ENCODE measurements at regions not wholly inside any gene's neighbourhood (a gene's known extent, or its start where the extent isn't known, plus 50 kb on each side); places are given as distances from the start of the nearest gene placed in this dataset.

DNA sequence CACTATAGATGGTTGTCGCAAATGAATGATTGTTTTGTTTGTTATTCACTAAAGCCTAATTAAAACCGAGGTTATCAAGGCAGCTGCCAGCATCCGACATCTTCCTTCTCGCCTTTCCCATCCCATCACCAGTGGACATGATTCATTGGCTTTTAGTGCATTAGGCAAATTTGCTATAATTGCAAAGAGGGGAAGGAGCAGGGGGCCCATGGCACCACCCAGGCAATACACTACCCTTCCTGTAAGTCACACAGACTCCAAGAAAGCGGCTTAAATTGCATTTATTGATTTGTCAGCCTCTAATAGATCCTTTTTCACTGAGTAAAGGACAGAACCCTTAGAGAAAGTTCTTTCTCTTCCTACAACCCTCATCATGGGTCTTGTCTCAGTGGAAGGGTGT is 169.2 kb upstream of the NCAM1 start:
- no peak overlapping the region for H3K9ac ChIP-seq (ENCODE audit: low read length)
- no peaks in the 10 kb centered on the region for H3K9me3 ChIP-seq (ENCODE audit: control insufficient read depth, insufficient read depth, low read depth, low read length)
- H3K36me3 ChIP-seq (ENCODE audit: control insufficient read depth, insufficient read depth, low read length): no peaks in the 10 kb centered on the region
- peaks cover 14% of the 10 kb centered on the region for H3K4me1 ChIP-seq (ENCODE audit: control insufficient read depth, insufficient read depth, low read length)
- H3K27ac ChIP-seq (ENCODE audit: low read depth, low read length): no peak overlapping the region
- no peaks in the 10 kb centered on the region for H3K27me3 ChIP-seq (ENCODE audit: control insufficient read depth, insufficient read depth, low read length)
- no peak overlapping the region for H3K4me3 ChIP-seq (ENCODE audit: low read depth, low read length)

DNA sequence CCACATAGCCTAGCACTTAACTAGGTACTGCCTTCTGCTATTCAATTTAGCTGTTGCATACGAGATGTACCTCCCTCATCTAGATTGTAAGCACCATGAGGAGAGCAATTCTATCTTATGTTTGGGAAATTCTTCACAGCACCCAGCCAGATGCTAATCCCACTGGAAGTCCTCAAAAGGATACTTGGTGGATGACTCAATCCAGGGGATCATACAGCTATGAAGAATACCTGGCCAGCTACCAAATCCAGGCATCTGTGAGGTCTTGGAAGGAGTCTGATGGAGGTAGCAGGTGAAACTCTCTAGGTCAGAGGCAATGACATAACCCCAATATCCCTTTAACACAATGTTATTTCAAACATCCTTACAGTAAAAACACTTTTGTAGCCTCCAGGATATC is 167.8 kb upstream of the NCAM1 start:
- H3K27me3 ChIP-seq (ENCODE audit: control insufficient read depth, insufficient read depth, low read length): no peaks in the 10 kb centered on the region
- H3K4me3 ChIP-seq (ENCODE audit: low read depth, low read length): no peak overlapping the region
- H3K36me3 ChIP-seq (ENCODE audit: control insufficient read depth, insufficient read depth, low read length): no peaks in the 10 kb centered on the region
- no peaks in the 10 kb centered on the region for H3K9me3 ChIP-seq (ENCODE audit: control insufficient read depth, insufficient read depth, low read depth, low read length)
- H3K9ac ChIP-seq (ENCODE audit: low read length): no peak overlapping the region
- H3K4me1 ChIP-seq (ENCODE audit: control insufficient read depth, insufficient read depth, low read length): peaks cover 27% of the 10 kb centered on the region
- H3K27ac ChIP-seq (ENCODE audit: low read depth, low read length): no peak overlapping the region

DNA sequence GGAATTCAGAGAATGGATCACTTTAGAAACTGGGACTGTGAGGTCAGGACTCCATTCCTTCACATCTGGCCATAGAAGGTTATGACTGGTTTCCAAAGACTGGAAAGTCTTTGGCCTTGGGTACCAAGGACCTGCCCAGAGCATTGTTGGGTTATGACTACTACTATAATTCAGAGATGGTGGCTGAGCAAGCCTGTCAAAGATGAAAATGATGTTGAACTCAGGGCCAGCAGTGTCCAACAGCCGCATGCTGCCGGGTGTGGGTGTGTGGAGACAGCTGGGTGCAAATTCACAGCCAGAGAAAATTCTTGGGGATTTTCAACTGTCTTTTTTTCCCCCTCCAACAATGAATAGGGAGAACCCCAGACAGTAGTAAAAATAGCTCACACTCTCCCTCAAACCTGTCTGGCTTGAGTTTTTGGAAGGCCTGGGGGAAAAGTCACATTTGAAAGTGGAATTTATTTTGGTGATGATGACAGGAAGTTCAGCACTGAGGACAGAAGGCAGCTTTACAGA is 166.8 kb upstream of the NCAM1 start:
- H3K9me3 ChIP-seq (ENCODE audit: control insufficient read depth, insufficient read depth, low read depth, low read length): no peaks in the 10 kb centered on the region
- no peaks in the 10 kb centered on the region for H3K36me3 ChIP-seq (ENCODE audit: control insufficient read depth, insufficient read depth, low read length)
- no peaks in the 10 kb centered on the region for H3K27me3 ChIP-seq (ENCODE audit: control insufficient read depth, insufficient read depth, low read length)
- no peak overlapping the region for H3K4me3 ChIP-seq (ENCODE audit: low read depth, low read length)
- H3K9ac ChIP-seq (ENCODE audit: low read length): no peak overlapping the region
- H3K27ac ChIP-seq (ENCODE audit: low read depth, low read length): no peak overlapping the region
- peaks cover 27% of the 10 kb centered on the region for H3K4me1 ChIP-seq (ENCODE audit: control insufficient read depth, insufficient read depth, low read length)

DNA sequence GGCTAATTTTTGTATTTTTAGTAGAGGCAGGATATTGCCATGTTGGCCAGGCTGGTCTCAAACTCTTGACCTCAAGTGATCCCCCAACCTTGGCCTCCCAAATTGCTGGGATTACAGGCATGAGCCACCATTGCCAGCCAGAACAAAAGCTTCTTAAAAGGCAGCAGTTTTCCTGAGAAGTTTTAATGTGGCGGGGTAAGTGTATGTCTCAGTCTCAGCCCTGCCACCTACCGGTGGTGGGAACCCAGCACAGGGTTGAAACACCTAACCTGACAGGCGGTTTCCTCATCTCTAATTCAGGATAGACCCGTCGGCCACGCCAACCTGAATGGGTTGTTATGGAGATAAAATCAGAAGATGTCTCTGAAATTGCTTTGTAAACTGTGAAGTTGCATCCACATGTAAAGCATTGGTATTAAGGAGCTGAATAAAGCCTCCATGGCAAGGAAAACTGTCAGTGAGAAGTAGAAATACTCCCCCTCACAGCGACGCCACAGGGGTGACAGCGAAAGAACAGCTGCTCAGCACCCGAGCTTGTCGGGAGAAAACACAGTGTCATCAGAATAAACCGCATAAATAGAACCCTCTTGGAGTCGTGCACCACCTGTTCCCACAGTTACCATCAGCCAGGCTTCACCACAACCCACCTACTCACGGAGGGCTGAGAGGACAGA is 165.9 kb upstream of the NCAM1 start:
- Histone ChIP-seq H3K4me3 (ENCODE audit: low read depth, low read length) (no peak overlapping the region), H3K36me3 (ENCODE audit: control insufficient read depth, insufficient read depth, low read length) (no peaks in the 10 kb centered on the region), H3K9me3 (ENCODE audit: control insufficient read depth, insufficient read depth, low read depth, low read length) (no peaks in the 10 kb centered on the region), H3K4me1 (ENCODE audit: control insufficient read depth, insufficient read depth, low read length) (peaks cover 27% of the 10 kb centered on the region), H3K27me3 (ENCODE audit: control insufficient read depth, insufficient read depth, low read length) (no peaks in the 10 kb centered on the region), H3K9ac (ENCODE audit: low read length) (no peak overlapping the region), H3K27ac (ENCODE audit: low read depth, low read length) (no peak overlapping the region)

DNA sequence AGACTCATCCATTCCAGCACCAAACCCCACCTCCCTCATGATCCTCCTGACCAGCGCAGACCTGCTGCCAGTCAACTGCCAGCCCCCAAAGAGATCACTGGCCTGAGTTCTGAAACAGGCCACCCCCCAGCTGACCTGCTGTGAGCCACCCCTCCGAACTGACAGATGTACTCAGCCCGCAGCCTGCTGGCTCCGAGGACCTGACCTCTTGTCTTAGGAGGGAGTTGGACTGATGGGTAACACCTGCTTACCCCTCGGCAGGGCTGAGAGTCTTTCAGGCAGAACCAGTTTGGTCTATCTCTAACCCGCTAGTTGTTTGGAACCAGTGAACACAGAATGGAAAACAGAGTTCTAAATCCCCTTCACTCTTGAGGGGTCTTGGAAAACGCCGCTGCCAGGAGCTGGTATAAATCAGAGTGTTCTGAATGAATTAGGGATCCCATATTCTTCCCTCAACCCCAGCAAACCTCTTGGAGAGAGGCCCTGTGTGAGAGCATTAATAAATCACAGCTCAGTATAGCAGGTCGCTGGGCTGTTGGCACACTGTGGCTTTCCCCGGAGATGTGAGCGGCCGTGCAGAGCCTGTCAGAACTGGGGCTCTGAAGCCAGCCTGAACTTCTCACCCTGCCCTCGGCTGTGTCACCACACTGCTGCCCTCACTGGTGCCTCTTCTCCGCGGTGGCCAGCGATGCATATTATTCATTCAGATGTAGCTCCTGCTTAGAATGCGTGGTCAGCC is 165.1 kb upstream of the NCAM1 start:
- Histone ChIP-seq H3K36me3 (ENCODE audit: control insufficient read depth, insufficient read depth, low read length) (no peaks in the 10 kb centered on the region), H3K27me3 (ENCODE audit: control insufficient read depth, insufficient read depth, low read length) (no peaks in the 10 kb centered on the region), H3K27ac (ENCODE audit: low read depth, low read length) (no peak overlapping the region), H3K4me3 (ENCODE audit: low read depth, low read length) (no peak overlapping the region), H3K9ac (ENCODE audit: low read length) (no peak overlapping the region), H3K9me3 (ENCODE audit: control insufficient read depth, insufficient read depth, low read depth, low read length) (no peaks in the 10 kb centered on the region), H3K4me1 (ENCODE audit: control insufficient read depth, insufficient read depth, low read length) (peaks cover 27% of the 10 kb centered on the region)

DNA sequence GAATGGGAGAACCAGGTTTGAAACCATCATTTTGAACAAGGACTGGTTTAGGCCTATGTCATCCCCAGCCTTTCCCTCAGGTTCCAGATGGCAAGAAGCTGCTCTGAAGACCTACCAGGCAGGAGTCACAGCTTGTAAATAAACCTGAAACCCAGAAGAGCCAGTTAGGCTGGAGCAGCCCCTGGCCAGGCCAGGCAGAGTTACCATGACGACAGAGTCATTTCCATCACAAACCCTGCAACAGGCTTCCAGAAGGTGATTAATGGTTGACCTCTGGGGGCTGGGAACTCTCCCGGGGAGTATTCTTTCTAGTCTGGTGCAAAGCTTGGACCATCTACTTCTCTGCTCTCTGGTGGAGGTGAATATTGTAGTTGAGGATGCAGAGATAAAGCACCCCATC is 164.1 kb upstream of the NCAM1 start:
- H3K27ac ChIP-seq (ENCODE audit: low read depth, low read length): peak overlapping the region; percentile 5; the same call in 1 of the 2 replicates
- H3K9ac ChIP-seq (ENCODE audit: low read length): no peak overlapping the region
- no peaks in the 10 kb centered on the region for H3K36me3 ChIP-seq (ENCODE audit: control insufficient read depth, insufficient read depth, low read length)

DNA sequence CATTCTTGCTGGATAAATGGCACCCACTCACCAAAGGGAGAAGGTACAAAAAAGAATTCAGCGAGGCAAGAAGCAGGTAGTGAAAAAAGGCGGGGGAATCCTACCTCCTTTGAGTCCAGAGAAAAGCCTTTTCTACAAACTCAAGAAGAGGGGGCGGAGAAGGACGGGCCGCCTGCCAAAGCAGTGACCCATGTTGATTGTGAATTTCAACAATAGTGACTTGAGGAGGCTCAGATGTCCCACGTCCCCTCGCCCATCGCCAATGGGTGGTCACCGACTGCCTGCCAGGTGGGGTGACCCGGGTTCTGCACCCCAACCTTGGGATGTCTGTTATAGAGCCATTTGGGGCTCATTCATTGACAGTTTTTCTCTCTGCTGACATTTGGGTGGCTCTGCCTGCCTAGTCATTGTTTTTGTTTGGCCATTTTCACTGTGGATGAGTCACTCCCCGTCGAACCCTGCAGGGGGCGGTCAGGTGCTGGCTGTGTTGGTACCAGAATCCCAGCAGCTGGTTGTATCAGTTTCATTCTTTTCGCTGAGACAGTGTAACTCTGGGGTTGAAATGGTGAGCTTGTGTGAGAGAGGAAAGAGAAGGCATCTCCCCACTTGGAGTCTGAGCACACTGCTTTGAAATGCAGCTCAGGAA is 163.4 kb upstream of the NCAM1 start:
- no peaks in the 10 kb centered on the region for H3K27me3 ChIP-seq (ENCODE audit: control insufficient read depth, insufficient read depth, low read length)
- H3K9ac ChIP-seq (ENCODE audit: low read length): no peak overlapping the region
- no peaks in the 10 kb centered on the region for H3K9me3 ChIP-seq (ENCODE audit: control insufficient read depth, insufficient read depth, low read depth, low read length)
- no peak overlapping the region for H3K4me3 ChIP-seq (ENCODE audit: low read depth, low read length)
- no peaks in the 10 kb centered on the region for H3K36me3 ChIP-seq (ENCODE audit: control insufficient read depth, insufficient read depth, low read length)
- H3K4me1 ChIP-seq (ENCODE audit: control insufficient read depth, insufficient read depth, low read length): peaks cover 27% of the 10 kb centered on the region
- H3K27ac ChIP-seq (ENCODE audit: low read depth, low read length): peak overlapping the region; percentile 5

More for the DNA sequence above, 164.1 kb upstream of the NCAM1 start:
- H3K4me1 ChIP-seq (ENCODE audit: control insufficient read depth, insufficient read depth, low read length): peaks cover 27% of the 10 kb centered on the region
- H3K27me3 ChIP-seq (ENCODE audit: control insufficient read depth, insufficient read depth, low read length): no peaks in the 10 kb centered on the region
- no peak overlapping the region for H3K4me3 ChIP-seq (ENCODE audit: low read depth, low read length)
- H3K9me3 ChIP-seq (ENCODE audit: control insufficient read depth, insufficient read depth, low read depth, low read length): no peaks in the 10 kb centered on the region

DNA sequence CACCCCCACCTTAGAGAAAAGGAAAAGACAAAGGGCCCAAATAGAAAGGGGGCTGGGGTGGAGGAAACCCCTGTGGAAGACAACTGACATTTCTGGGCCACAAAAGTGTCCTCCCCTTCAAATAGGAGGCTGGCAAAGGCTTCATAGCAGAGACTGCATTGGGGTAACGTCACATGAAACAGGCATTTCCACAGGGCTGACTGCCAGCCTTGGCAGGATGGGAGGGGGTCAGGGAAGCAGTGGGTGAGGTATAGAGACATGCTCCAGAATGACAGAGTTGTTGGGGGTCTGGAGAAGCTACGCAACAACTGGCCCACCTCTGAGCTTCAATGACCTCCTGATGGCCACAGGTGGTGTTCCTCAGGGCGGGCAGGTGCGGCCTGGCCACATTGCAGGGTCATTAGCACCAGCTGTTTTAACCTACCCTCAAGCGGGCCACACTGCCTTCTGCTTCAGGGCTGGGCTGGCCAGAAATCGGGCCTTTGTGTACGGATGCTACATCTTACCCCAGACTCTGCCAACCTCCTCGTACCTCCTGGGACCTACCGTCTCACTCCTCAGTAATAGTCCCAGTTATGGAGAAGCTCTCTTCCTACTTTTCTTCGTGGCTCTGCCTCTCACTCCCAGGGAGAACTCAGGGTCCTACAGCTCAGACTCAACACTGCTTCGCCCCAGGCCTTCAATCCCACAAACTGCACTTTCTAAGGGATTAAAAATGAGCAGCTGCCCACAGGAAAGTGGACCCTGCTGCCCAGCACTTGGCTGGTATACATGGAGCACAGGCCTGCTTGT is 160.0 kb upstream of the NCAM1 start:
- Histone ChIP-seq H3K4me3 (ENCODE audit: low read depth, low read length) (no peak overlapping the region), H3K36me3 (ENCODE audit: control insufficient read depth, insufficient read depth, low read length) (no peaks in the 10 kb centered on the region), H3K9ac (ENCODE audit: low read length) (no peak overlapping the region), H3K9me3 (ENCODE audit: control insufficient read depth, insufficient read depth, low read depth, low read length) (no peaks in the 10 kb centered on the region), H3K27me3 (ENCODE audit: control insufficient read depth, insufficient read depth, low read length) (no peaks in the 10 kb centered on the region), H3K4me1 (ENCODE audit: control insufficient read depth, insufficient read depth, low read length) (peaks cover 31% of the 10 kb centered on the region), H3K27ac (ENCODE audit: low read depth, low read length) (no peak overlapping the region)

DNA sequence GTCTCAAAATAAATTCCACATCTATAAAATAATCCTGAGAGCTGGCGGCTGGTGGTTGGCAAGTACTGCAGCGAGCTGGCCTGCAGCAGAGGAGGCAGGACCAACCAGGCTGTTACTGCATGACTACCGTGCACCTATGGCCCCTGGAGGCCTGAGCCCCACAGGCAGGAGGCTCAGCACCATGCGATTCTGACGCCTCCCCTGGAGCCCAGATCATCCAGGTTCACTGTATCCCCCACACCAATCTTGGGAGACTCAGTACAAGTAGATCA is 159.5 kb upstream of the NCAM1 start:
- no peaks in the 10 kb centered on the region for H3K9me3 ChIP-seq (ENCODE audit: control insufficient read depth, insufficient read depth, low read depth, low read length)
- H3K36me3 ChIP-seq (ENCODE audit: control insufficient read depth, insufficient read depth, low read length): no peaks in the 10 kb centered on the region
- no peak overlapping the region for H3K4me3 ChIP-seq (ENCODE audit: low read depth, low read length)

DNA sequence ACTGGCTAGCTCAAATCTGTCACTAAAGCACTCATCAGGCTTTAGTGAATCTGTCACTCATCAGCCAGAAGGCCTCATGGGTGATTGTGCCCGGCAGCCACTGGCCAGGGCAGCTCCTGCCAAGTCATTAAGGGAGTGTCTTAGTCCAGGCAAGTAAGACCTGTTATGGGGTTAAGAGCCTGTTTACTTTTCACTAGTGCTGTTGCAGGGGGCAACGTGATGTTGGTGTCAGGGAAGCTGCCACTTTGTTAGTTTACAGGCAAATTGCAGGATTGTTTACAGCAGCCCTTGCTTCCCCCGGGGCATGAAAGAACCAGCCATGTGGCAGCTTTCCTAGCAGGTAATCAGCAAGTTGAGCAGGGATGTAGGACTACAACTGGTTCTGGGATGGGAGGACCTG is 155.6 kb upstream of the NCAM1 start:
- Histone ChIP-seq H3K36me3 (ENCODE audit: control insufficient read depth, insufficient read depth, low read length) (no peaks in the 10 kb centered on the region), H3K4me1 (ENCODE audit: control insufficient read depth, insufficient read depth, low read length) (peaks cover 22% of the 10 kb centered on the region), H3K27me3 (ENCODE audit: control insufficient read depth, insufficient read depth, low read length) (no peaks in the 10 kb centered on the region), H3K9me3 (ENCODE audit: control insufficient read depth, insufficient read depth, low read depth, low read length) (no peaks in the 10 kb centered on the region), H3K9ac (ENCODE audit: low read length) (no peak overlapping the region), H3K27ac (ENCODE audit: low read depth, low read length) (no peak overlapping the region), H3K4me3 (ENCODE audit: low read depth, low read length) (no peak overlapping the region)

More for the DNA sequence above, 159.5 kb upstream of the NCAM1 start:
- Histone ChIP-seq H3K9ac (ENCODE audit: low read length) (no peak overlapping the region), H3K27me3 (ENCODE audit: control insufficient read depth, insufficient read depth, low read length) (no peaks in the 10 kb centered on the region), H3K27ac (ENCODE audit: low read depth, low read length) (no peak overlapping the region), H3K4me1 (ENCODE audit: control insufficient read depth, insufficient read depth, low read length) (peaks cover 31% of the 10 kb centered on the region)

Data from HUES6 (cell line).